ENCODE measurements at regions not wholly inside any gene's neighbourhood (a gene's known extent, or its start where the extent isn't known, plus 50 kb on each side); places are given as distances from the start of the nearest gene placed in this dataset.
"Not testable (repeated sequence)": the region's sequence is repeated elsewhere in the genome, so short reads cannot be mapped to it uniquely, and the experiment has no call there.

GRCh38 chr16:88308441-88309173 lies 74.2 kb upstream of the ZNF469 start:
- no peak for DNase-seq

GRCh38 chr16:88309174-88309907 lies 73.4 kb upstream of the ZNF469 start:
- DNase-seq = no peak

- DNase-seq = no peak
Observed at GRCh38 chr16:88309908-88310265, 72.9 kb upstream of the ZNF469 start.

GRCh38 chr16:88310796-88311605 lies 71.8 kb upstream of the ZNF469 start:
- no peak for DNase-seq

- DNase-seq = not testable (repeated sequence)
Observed at GRCh38 chr16:88311860-88312259, 70.9 kb upstream of the ZNF469 start.

GRCh38 chr16:88312732-88313131 lies 70.0 kb upstream of the ZNF469 start:
- no peak for DNase-seq

GRCh38 chr16:88314991-88315542 lies 67.7 kb upstream of the ZNF469 start:
- DNase-seq = no peak

DNA sequence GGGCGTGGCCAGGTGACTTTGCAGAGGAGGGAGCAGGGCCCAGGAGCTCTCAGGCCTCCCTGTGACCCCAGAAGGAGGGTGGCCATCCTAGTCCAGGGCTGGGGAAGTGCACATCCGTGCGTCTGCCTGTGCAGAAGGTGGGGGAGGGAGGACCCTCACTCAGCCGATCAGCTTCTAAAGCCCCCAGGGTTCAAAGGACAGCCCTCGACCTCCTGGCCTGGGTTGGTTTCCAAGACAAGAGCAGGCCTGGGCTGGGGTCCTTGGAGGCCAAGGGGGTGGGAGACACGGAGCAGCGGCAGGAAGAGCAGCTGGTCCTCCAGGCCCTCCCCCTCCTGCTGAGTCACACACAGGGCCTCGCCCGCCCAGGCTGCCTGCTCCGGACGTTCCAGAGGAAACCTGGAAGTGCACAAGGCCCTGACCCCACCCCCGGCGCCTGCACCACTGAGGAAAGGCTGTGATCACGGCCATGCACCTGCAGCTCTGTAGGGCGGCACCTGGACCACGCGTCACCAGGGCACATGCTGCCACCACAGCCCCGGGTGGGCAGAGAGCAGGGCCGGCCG lies 67.1 kb upstream of the ZNF469 start:
- DNase-seq = no peak

- no peak for DNase-seq
Observed at GRCh38 chr16:88316151-88316550, 66.6 kb upstream of the ZNF469 start.

- DNase-seq = no peak
Observed at GRCh38 chr16:88316941-88317612, 65.7 kb upstream of the ZNF469 start.

- no peak for DNase-seq
Observed at GRCh38 chr16:88317613-88317965, 65.2 kb upstream of the ZNF469 start.

DNA sequence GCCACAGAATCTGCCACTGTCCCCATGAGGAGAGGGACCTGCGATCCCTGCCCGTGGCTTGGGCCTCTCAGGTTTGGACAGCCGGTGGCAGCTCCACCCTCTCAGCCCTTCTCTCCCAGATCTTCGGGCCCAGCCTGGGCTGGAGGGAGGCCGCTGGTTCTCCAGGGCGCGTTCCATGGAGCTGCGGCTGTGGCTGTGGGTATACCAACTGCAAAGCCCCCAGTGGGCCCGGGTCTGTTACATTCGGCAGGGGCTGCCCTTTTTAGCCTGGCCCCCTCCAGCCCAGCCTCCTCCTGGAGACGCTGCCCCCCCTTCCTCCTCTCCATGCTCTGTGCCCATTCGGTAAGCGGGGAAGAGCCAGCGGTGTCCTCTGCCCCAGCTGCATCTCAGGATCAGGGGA lies 64.7 kb upstream of the ZNF469 start:
- no peak for DNase-seq

DNA sequence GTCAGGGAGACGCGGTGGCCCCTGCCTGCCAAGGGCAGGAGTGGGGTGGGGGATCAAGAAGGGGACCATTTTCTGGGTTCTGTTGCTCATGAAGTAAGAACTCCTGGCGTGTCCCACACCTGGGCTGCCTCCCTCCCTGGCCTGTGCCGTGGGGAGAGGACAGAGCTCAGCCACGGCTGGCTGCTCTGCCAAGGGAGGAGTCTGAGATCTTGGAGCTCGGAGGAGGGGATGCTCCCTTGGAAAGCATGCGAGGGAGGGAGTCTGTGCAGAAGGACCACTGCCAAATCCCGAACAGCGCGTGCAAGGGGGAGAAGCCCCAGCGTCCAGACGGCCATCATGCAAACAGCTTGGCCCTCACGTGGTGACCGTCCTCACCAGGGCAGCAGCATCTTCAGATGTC lies 64.2 kb upstream of the ZNF469 start:
- DNase-seq = no peak

DNA sequence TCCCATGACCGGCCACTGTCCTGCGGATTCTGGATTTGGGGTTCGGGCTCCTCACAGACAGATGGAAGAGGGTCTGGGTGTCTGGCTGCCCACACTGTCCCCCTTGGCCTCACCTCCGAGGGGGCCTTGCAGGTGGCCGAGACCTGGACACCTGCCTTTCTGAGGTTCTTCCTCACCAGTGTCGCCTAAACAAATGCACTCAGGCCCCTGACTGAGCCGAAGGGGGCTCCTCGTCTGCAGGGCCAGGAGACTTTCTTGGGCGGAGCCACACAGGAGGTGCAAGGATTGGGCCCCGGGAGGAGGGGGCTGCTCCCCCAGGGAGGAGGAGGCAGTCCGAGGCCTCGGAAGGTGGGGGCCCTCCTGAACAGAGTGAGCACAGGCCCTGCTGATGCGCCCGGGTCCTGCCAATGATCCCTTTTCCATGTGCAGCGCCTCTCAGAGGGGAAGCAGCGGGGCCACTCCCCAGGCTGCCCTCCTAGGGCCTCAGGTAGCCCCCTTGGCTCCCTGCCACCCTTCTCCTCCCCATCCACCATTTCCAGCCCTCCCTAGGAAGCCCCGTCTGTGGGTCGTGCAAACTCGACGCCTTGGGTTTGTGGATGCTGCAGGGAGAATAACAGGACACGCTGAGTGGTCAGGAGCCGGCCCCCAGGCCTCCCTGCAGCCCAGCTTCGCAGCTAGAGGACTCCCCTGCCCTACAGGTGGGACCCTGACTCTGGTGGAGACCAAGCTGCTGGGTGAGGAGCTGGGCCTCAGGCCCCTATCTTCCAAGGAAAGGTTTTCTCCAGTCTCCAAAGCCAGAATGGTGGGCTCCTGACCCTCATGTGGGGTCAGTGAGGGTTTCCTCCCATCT lies 63.4 kb upstream of the ZNF469 start:
- no peak for DNase-seq

DNA sequence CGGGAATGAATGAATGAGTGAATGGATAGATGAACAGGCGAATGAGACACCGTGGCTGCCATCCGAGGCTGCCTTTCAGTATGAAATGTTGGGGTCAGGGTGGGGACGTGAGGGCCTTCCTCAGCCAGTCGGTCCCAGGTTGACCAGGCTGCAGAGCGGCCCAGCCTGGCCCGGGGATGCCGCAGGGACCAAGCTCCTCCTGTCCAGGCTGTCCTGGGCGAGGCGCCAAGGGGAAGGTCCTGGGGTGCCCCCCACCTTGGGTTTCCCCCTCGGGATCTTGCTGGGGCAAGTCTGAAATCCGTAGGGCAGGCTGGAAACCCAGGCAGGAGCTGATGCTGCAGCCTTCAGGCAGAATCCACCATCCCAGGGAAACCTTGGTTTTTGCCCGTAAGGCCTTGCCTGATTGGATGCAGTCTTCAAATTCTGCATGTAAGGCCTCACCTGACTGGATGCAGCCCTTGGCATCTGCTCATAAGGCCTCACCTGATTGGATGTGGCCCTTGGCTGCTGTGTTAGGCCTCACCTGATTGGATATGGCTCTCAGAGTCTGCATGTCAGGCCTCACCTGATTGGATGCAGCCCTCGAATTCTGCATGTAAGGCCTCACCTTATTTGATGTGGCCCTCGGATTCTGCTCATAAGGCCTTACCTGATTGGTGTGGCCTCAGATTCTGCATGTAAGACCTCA lies 61.7 kb upstream of the ZNF469 start:
- DNase-seq = no peak

DNA sequence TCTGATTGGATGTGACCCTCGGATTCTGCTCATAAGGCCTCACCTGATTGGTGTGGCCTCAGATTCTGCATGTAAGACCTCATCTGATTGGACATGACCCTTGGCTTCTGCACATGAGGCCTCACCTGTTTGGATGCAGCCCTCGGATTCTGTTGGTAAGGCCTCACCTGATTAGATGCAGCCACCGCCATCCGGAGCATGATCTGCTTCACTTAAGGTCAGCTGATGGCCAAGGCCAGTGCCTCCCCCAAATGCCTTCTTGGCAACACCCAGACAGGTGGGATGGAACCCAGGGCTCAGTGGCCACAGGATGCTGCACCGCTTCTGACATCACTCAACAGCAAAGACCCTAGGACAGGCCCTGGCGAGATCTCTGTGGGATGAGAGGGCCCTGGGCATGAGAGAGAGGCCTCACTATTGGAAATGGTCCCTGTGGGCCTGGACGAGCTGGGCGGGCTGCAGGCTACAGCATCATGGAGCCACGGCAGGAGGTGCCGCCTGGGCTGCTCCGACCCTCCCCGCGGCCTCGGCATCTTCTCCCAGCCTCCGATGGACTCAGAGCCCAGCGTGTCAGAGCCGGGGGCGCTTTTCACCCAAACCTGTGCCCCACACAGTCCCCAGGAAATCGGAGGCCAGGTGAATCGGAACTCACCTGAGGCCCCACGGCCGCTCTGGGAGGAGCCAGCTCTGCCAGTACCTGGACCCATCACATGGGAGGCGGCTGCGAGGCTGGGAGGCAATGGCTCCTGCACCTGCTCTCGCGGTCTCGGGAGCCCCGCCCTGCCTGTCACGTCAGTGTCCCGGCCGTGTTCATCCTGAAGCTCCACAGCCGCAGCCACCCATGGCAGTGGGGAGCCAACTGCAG lies 60.9 kb upstream of the ZNF469 start:
- no peak for DNase-seq

GRCh38 chr16:88322500-88322970 lies 60.2 kb upstream of the ZNF469 start:
- no peak for DNase-seq

DNA sequence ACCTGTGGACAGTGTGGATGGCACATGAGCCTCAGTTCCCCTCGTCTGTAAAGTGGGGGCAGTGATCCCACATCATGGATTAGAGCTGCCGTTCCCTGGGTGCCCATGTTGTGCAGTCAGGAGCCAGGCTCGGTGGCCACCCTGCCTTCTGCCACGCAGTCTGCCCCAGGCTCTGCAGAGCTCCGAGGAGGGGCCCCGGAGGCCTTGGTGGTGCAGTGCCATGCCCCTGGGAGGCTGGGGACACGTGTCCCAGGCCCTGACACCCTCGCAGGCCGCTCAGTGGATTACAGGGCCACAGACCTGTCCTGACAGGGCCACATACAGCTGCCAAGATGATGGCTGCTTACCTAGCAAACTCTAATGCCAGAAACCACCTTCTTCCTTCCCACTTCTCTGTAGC lies 59.7 kb upstream of the ZNF469 start:
- DNase-seq = no peak

DNA sequence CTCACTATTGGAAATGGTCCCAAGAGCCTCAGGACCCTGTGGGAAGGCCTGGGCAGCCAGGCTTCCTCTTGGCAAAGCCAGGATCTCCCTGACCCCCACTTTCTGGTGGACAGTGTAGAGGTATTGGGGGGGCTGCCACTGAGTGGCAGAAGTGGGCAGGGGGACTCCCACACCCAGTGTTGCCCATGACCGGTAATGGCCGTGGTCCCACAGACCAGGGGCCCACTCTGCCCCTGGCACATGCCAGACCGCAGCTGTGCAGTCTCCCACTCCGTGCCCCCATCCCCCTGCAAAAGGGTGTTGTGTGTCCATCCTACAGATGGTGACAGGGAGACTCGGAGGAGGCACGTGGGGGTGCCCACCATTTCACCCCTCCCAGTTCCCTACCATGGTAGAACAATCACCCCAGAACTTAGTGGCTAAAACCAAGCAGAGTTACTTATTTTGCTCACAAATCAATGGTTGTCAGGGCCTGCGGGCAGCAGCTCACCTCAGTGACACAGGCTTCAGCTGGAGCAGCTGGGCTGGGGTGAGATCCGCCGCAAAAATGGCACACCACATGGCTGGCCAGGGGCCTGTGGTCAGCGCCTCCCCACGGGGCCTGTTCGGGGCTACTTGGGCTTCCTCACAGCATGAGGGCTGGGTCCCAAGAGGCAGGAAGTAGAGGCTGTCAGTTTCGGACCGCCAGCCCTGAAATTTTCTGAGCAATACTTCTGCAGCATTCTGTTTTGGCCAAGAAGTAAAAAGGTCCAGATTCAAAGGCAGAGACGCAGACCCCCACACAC lies 59.0 kb upstream of the ZNF469 start:
- DNase-seq = no peak

Measured in AML-193 (cell line).